IMR-90 (cell line): ENCODE measurements at regions not wholly inside any gene's neighbourhood (a gene's known extent, or its start where the extent isn't known, plus 50 kb on each side); places are given as distances from the start of the nearest gene placed in this dataset.

Experiments
- ATAC-seq: fragments of 200-7000 bp; cut with Tn5 transposase; 2 replicates; pipeline ENCODE4 v1.9.1; 2020; ENCODE audit warnings: low read depth, mild to moderate bottlenecking, moderate library complexity
- BruUV-seq: library from RNA; stranded (reverse); fragments of 400-500 nt; replicated peaks from 2 replicates; lab custom pipeline; 2021; lab: Mats Ljungman, UMichigan
- CTCF ChIA-PET: fragments of 300-600 bp; formaldehyde crosslinking; extraction: SDS; loops from one replicate; lab custom pipeline; 2021; ENCODE audit warnings: antibody characterized with exemption; lab: Yijun Ruan, JAX
- POLR2A ChIA-PET: fragments of 300-600 bp; sonication (Branson Sonifier 250); formaldehyde crosslinking; loops from one replicate; lab custom pipeline; 2022; ENCODE audit warnings: antibody characterized with exemption; ENCODE audit not compliant: unreplicated experiment; lab: Charles Lee
- DNase-seq: peaks from one replicate; pipeline ENCODE4 v3.0.0; 2013
- H2AFZ ChIP-seq: replicated peaks from 2 replicates; pipeline ENCODE3; 2013; ENCODE audit warnings: low read length, mild to moderate bottlenecking; ENCODE audit not compliant: poor library complexity
- H2AK5ac ChIP-seq: 2 replicates; pipeline ENCODE4 v1.6.1; 2013; ENCODE audit warnings: low read depth, low read length, inconsistent platforms
- H2AK9ac ChIP-seq: replicated peaks from 2 replicates; pipeline ENCODE3; 2013; ENCODE audit warnings: mild to moderate bottlenecking, low read depth, low read length, moderate library complexity; ENCODE audit not compliant: poor library complexity
- H2BK120ac ChIP-seq: 2 replicates; pipeline ENCODE4 v1.6.1; 2013; ENCODE audit warnings: low read depth, low read length, inconsistent platforms
- H2BK15ac ChIP-seq: 3 replicates; pipeline ENCODE4 v1.6.1; 2013; ENCODE audit warnings: low read depth, low read length, inconsistent platforms
- H2BK20ac ChIP-seq: 2 replicates; pipeline ENCODE4 v1.6.1; 2013; ENCODE audit warnings: low read depth, mild to moderate bottlenecking, inconsistent platforms, low read length, moderate library complexity
- H2BK5ac ChIP-seq: 2 replicates; pipeline ENCODE4 v1.6.1; 2013; ENCODE audit warnings: mild to moderate bottlenecking, low read depth, low read length, inconsistent platforms; ENCODE audit not compliant: poor library complexity, severe bottlenecking
- H3K14ac ChIP-seq: replicated peaks from 2 replicates; pipeline ENCODE4 v1.6.1; 2013; ENCODE audit warnings: low read depth, low read length, inconsistent platforms
- H3K18ac ChIP-seq: 2 replicates; pipeline ENCODE4 v1.6.1; 2013; ENCODE audit warnings: low read depth, low read length, control low read depth
- H3K23ac ChIP-seq: 2 replicates; pipeline ENCODE4 v1.6.1; 2013; ENCODE audit warnings: low read depth, low read length, inconsistent platforms
- H3K27ac ChIP-seq: 2 replicates; pipeline ENCODE4 v1.5.1; 2013; ENCODE audit warnings: mild to moderate bottlenecking, control low read depth, low read length; ENCODE audit not compliant: insufficient read depth
- H3K27me3 ChIP-seq: 2 replicates; pipeline ENCODE4 v1.6.1; 2013; ENCODE audit warnings: low read length; ENCODE audit not compliant: control insufficient read depth, insufficient read depth
- H3K36me3 ChIP-seq: 2 replicates; pipeline ENCODE4 v1.6.1; 2013; ENCODE audit warnings: low read length, mixed read lengths; ENCODE audit not compliant: control insufficient read depth, insufficient read depth
- H3K4ac ChIP-seq: 2 replicates; pipeline ENCODE4 v1.6.1; 2013; ENCODE audit warnings: low read depth, low read length, inconsistent platforms
- H3K4me1 ChIP-seq: 2 replicates; pipeline ENCODE4 v1.6.1; 2013; ENCODE audit warnings: low read length, mixed read lengths; ENCODE audit not compliant: control insufficient read depth, insufficient read depth
- H3K4me2 ChIP-seq: 2 replicates; pipeline ENCODE4 v1.6.1; 2013; ENCODE audit warnings: low read depth, mild to moderate bottlenecking, control low read depth, low read length, moderate library complexity
- H3K4me3 ChIP-seq: 2 replicates; pipeline ENCODE4 v1.5.1; 2013; ENCODE audit warnings: low read depth, mild to moderate bottlenecking, control low read depth, low read length, moderate library complexity; ENCODE audit not compliant: insufficient read depth
- H3K56ac ChIP-seq: 2 replicates; pipeline ENCODE4 v1.6.1; 2013; ENCODE audit warnings: low read length, inconsistent platforms; ENCODE audit not compliant: insufficient read depth; ENCODE audit errors: extremely low read depth
- H3K79me1 ChIP-seq, 2 experiments: 2 replicates each; pipeline ENCODE4 v1.6.1; 2013; ENCODE audit warnings: low read length in 2 of 2, inconsistent platforms in 1 of 2, low read depth in 1 of 2
- H3K9ac ChIP-seq: 2 replicates; pipeline ENCODE4 v1.6.1; 2013; ENCODE audit warnings: low read depth, low read length, control low read depth
- H3K9me1 ChIP-seq: 2 replicates; pipeline ENCODE4 v1.6.1; 2013; ENCODE audit warnings: low read length, inconsistent platforms; ENCODE audit not compliant: insufficient read depth
- H3K9me3 ChIP-seq: 2 replicates; pipeline ENCODE4 v1.6.1; 2013; ENCODE audit warnings: low read length; ENCODE audit not compliant: control insufficient read depth, insufficient read depth
- H4K20me1 ChIP-seq: 2 replicates; pipeline ENCODE4 v1.6.1; 2013; ENCODE audit warnings: low read length, inconsistent platforms; ENCODE audit not compliant: insufficient read depth
- H4K5ac ChIP-seq: 2 replicates; pipeline ENCODE4 v1.6.1; 2013; ENCODE audit warnings: mild to moderate bottlenecking, low read depth, low read length, control low read depth
- H4K8ac ChIP-seq, 2 experiments: 2 replicates each; pipeline ENCODE4 v1.6.1; 2013; ENCODE audit warnings: low read depth in 2 of 2, low read length in 2 of 2, control low read depth in 1 of 2, inconsistent platforms in 1 of 2
- H4K91ac ChIP-seq: 2 replicates; pipeline ENCODE4 v1.6.1; 2013; ENCODE audit warnings: low read depth, low read length, inconsistent platforms; ENCODE audit not compliant: insufficient read depth
- BHLHE40 ChIP-seq: fragments of 150-350 bp; IDR thresholded peaks from 2 replicates; pipeline ENCODE4 v1.6.1; 2016; ENCODE audit warnings: mild to moderate bottlenecking, low read depth, low read length
- CEBPB ChIP-seq: IDR thresholded peaks from 2 replicates; pipeline ENCODE4 v1.6.1; 2012; ENCODE audit warnings: low read depth, low read length, improper control_type of control experiment
- CHD1 ChIP-seq: IDR thresholded peaks from 2 replicates; pipeline ENCODE4 v1.6.1; 2012; ENCODE audit warnings: low read depth, low read length, improper control_type of control experiment
- CTCF ChIP-seq: conservative IDR thresholded peaks from 2 replicates; pipeline ENCODE4 v1.5.1; 2012; ENCODE audit warnings: mild to moderate bottlenecking, low read depth, low read length, improper control_type of control experiment
- ELK1 ChIP-seq: fragments of 150-350 bp; IDR thresholded peaks from 2 replicates; pipeline ENCODE4 v1.6.1; 2016; ENCODE audit warnings: low read depth, mild to moderate bottlenecking, low read length, moderate library complexity, borderline replicate concordance
- FOS ChIP-seq: fragments of 150-350 bp; IDR thresholded peaks from 2 replicates; pipeline ENCODE4 v1.6.1; 2016; ENCODE audit warnings: low read depth, low read length
- MAFK ChIP-seq: IDR thresholded peaks from 2 replicates; pipeline ENCODE4 v1.6.1; 2012; ENCODE audit warnings: low read depth, low read length, improper control_type of control experiment
- MAZ ChIP-seq: IDR thresholded peaks from 2 replicates; pipeline ENCODE4 v1.6.1; 2012; ENCODE audit warnings: low read depth, mild to moderate bottlenecking, low read length, improper control_type of control experiment, moderate library complexity, borderline replicate concordance
- MXI1 ChIP-seq: IDR thresholded peaks from 2 replicates; pipeline ENCODE4 v1.6.1; 2012; ENCODE audit warnings: low read depth, mild to moderate bottlenecking, low read length, moderate library complexity, borderline replicate concordance
- NFE2L2 ChIP-seq: fragments of 150-350 bp; IDR thresholded peaks from 2 replicates; pipeline ENCODE4 v1.6.1; 2016; ENCODE audit warnings: low read depth, mild to moderate bottlenecking, low read length
- POLR2A ChIP-seq: IDR thresholded peaks from 2 replicates; pipeline ENCODE4 v1.6.1; 2012; ENCODE audit warnings: mild to moderate bottlenecking, low read depth, low read length
- RAD21 ChIP-seq: IDR thresholded peaks from 2 replicates; pipeline ENCODE4 v1.6.1; 2012; ENCODE audit warnings: low read length, improper control_type of control experiment
- RCOR1 ChIP-seq: IDR thresholded peaks from 2 replicates; pipeline ENCODE4 v1.6.1; 2012; ENCODE audit warnings: mild to moderate bottlenecking, low read length, improper control_type of control experiment; ENCODE audit not compliant: insufficient replicate concordance
- RFX5 ChIP-seq: IDR thresholded peaks from 2 replicates; pipeline ENCODE4 v1.8.0; 2012; ENCODE audit warnings: low read depth, mild to moderate bottlenecking, low read length, moderate library complexity
- SMC3 ChIP-seq: fragments of 150-350 bp; IDR thresholded peaks from 2 replicates; pipeline ENCODE4 v1.6.1; 2016; ENCODE audit warnings: low read depth, mild to moderate bottlenecking, antibody characterized with exemption, low read length, moderate library complexity
- USF2 ChIP-seq: fragments of 150-350 bp; IDR thresholded peaks from 2 replicates; pipeline ENCODE4 v1.6.1; 2017; ENCODE audit warnings: mild to moderate bottlenecking, antibody characterized with exemption, low read length, low read depth
- WGBS, 2 experiments: methylation state at CpG; one replicate each; pipeline versions ENCODE4 v1.1.5 to v1.1.7; 2013; ENCODE audit warnings: missing lambda C conversion rate in 2 of 2; ENCODE audit not compliant: insufficient read length in 1 of 2; ENCODE audit errors: extremely low coverage in 2 of 2; 5-methylcytosine and 5-hydroxymethylcytosine counted together
- dilution Hi-C: fragments of 300-500 bp; cut with HindIII; formaldehyde crosslinking; loops from one replicate; pipeline ENCODE4 v1.14.3; 2018; ENCODE audit warnings: low sequenced_read_pairs; ENCODE audit not compliant: unreplicated experiment
- in situ Hi-C: fragments of 300-500 bp; cut with MboI; formaldehyde crosslinking; loops from 3 replicates; pipeline ENCODE4 v1.14.3; 2019; ENCODE audit warnings: low sequenced_read_pairs, inconsistent platforms, mixed read lengths
- intact Hi-C: fragments of 100-400 bp; cut with micrococcal nuclease; formaldehyde crosslinking; loops from 2 replicates; pipeline ENCODE4 v1.10.0; 2022

GRCh38 chr15:39040861-39041260, 476.2 kb upstream of the RASGRP1 start:
- Histone ChIP-seq H3K14ac (no peak overlapping the region), H2AK9ac (no peak overlapping the region), H2AK5ac (no peak overlapping the region), H3K4me3 (no peak overlapping the region), H2AFZ (no peak overlapping the region), H3K36me3 (no peaks in the 10 kb centered on the region; the same call in 1 of the 2 replicates), H2BK15ac (no peak overlapping the region), H4K20me1 (no peaks in the 10 kb centered on the region), H3K56ac (no peak overlapping the region), H3K9me3 (no peaks in the 10 kb centered on the region), H3K4me2 (no peak overlapping the region), H3K4me1 (peaks cover 1% of the 10 kb centered on the region; the same call in 1 of the 2 replicates), H4K5ac (no peak overlapping the region), H3K4ac (no peak overlapping the region), H2BK5ac (no peak overlapping the region), H4K8ac (no peak overlapping the region), H3K79me1 (no peaks in the 10 kb centered on the region), H2BK20ac (no peak overlapping the region), H3K27me3 (no peaks in the 10 kb centered on the region), H3K27ac (no peak overlapping the region), H3K9ac (no peak overlapping the region), H3K23ac (no peak overlapping the region), H4K91ac (no peak overlapping the region), H3K9me1 (no peaks in the 10 kb centered on the region), H3K18ac (no peak overlapping the region), H2BK120ac (no peak overlapping the region)
- no peak for TF ChIP-seq FOS
- no peak for TF ChIP-seq NFE2L2
- TF ChIP-seq MAFK: no peak
- no peak for TF ChIP-seq BHLHE40
- no peak for TF ChIP-seq CTCF
- no peak for TF ChIP-seq MXI1
- no peak for TF ChIP-seq CHD1
- TF ChIP-seq RFX5: no peak
- TF ChIP-seq ELK1: no peak
- no peak for TF ChIP-seq CEBPB
- TF ChIP-seq MAZ: no peak
- TF ChIP-seq SMC3: no peak
- TF ChIP-seq USF2: no peak
- TF ChIP-seq POLR2A: no peak
- no peak for TF ChIP-seq RCOR1
- TF ChIP-seq RAD21: no peak
- CTCF ChIA-PET: no interaction called here
- intact Hi-C loops: no loop called here
- in situ Hi-C loops: no loop called here
- WGBS, 2 experiments: no CpG with 5 or more reads among the region's 3 CpGs
- ATAC-seq: no peak
- DNase-seq: no peak
- POLR2A ChIA-PET: no interaction called here
- dilution Hi-C loops: no loop called here
- no TSS peak for BruUV-seq
